B cell (primary cell): ENCODE measurements at regions not wholly inside any gene's neighbourhood (a gene's known extent, or its start where the extent isn't known, plus 50 kb on each side); places are given as distances from the start of the nearest gene placed in this dataset.

ENCODE experiments used
- CTCF ChIP-seq: fragments of 200-600 bp; IDR thresholded peaks from one replicate; pipeline ENCODE4 v1.8.0; 2022; ENCODE audit warnings: antibody characterized with exemption, mild to moderate bottlenecking
- EZH2 ChIP-seq: IDR thresholded peaks from 2 replicates; pipeline ENCODE4 v1.6.1; 2012; ENCODE audit warnings: borderline replicate concordance, low read depth, mild to moderate bottlenecking, moderate library complexity, low read length; ENCODE audit not compliant: insufficient read depth, poor library complexity, severe bottlenecking

- no peak for TF ChIP-seq CTCF
- no peak for TF ChIP-seq EZH2
These were observed 104.3 kb upstream of the KITLG start for GRCh38 chr12:88684610-88685009.
